ENCODE measurements at regions not wholly inside any gene's neighbourhood (a gene's known extent, or its start where the extent isn't known, plus 50 kb on each side); places are given as distances from the start of the nearest gene placed in this dataset.

GRCh38 chr18:51603111-51603510 lies 405.6 kb upstream of the MEX3C start:
- DNase-seq: no peak

- no peak for DNase-seq
Measured at GRCh38 chr18:51603551-51603950, 406.1 kb upstream of the MEX3C start.

DNA sequence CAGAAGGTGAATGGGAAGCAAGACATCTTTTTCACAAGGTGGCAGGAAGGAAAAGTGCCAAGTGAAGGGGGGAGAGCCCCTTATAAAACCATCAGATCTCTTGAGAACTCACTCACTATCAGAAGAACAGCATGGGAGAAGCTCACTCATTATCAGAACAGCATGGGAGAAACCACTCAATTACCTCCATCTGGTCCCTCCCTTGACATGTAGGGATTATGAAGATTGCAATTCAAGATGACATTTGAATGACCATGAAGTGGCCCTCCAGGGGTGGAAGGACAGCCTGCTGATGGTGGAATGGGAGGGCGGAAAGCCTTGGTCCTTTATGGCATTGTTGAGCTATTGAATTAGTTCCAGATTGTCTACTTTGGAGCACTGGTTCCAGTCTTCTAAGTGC lies 413.0 kb upstream of the MEX3C start:
- DNase-seq: no peak

- DNase-seq: no peak
Measured at GRCh38 chr18:51611326-51611725, 413.8 kb upstream of the MEX3C start.

DNA sequence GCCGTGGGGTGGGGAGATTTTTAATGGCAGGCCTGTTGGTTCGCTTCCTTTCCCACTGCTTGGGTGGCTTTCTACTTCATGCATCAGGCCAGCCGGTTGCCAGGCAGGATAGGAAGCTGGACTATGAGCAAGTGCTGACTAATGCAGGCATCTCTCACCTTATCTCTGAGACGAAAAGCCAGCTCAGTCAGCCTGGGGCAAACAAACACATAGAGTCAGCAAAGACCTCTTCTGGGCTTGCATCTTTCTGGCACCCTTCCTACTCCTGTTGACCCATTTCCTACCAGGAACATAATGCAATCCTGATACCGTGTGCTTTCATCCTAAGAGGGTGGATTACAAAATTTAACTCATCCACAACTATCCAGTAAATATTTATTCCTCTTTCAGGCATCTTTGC lies 416.6 kb upstream of the MEX3C start:
- DNase-seq: no peak

DNA sequence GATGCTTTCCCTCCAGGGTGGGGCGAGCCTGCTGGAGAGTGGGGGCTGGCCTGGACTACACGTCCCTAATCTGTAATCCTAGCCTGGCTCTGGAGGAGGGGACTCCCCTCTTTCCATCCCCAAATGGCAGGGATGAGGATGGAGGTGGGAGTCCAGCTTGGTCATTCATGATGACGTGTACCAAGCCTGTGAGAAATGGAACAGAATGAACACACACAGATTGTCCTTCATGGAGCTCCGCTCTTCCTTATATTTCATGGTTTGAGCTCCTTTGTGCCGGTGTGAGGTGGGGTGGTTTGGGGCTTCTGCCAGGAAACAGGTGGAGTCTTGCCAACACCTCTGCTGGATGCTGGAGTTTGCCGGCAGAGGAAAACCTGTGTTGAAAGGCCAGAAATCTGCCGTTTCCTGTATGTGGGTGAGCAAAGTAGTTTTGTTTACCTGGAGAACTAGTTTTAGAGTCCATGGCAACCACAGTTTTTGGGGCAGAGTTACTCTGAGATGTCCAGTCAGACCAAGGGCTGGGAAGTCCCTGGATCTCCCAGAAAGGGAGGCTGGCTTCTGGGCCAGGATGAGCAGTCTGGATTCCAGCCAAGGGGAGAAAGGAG lies 417.6 kb upstream of the MEX3C start:
- no peak for DNase-seq

DNA sequence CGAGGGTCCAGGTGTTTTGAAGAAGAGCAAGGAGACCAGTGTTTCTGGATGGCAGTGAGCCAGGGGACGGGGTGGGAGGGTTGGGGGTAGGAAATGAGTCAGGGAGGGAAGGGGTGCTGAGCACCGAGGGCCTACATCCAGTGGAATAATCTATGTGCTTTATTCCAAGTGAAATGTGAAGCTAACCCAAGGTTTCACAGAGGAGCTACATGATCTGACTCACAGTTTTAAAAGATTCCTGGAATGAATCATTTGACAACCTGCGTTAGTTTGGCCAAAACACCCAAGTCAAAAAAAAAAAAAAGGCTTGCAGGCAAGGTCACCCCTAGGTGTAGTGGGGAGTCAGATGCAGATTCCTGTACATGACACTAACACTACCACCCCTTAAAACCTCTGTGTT lies 419.7 kb upstream of the MEX3C start:
- no peak for DNase-seq

- no peak for DNase-seq
Measured at GRCh38 chr18:51617572-51618260, 420.2 kb upstream of the MEX3C start.

DNA sequence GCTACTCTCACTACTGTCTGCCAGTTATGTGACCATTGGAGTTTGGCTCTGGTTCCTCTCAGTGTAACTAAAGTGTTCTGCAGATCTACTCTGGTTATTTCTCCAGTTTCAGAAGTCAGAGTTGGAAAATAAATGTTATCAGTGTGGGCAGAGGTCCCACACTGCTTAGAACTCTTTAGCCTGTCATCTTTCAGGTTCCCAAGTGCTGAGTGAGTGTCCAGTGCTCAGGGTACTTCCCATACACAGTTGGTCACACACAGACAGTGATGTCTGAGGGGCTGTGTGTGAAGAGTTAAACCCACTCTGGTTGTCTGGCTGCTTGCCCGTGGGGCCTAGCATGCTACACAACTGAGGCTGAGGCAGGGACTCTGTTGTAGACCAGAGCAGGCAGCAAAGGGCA lies 421.8 kb upstream of the MEX3C start:
- no peak for DNase-seq

DNA sequence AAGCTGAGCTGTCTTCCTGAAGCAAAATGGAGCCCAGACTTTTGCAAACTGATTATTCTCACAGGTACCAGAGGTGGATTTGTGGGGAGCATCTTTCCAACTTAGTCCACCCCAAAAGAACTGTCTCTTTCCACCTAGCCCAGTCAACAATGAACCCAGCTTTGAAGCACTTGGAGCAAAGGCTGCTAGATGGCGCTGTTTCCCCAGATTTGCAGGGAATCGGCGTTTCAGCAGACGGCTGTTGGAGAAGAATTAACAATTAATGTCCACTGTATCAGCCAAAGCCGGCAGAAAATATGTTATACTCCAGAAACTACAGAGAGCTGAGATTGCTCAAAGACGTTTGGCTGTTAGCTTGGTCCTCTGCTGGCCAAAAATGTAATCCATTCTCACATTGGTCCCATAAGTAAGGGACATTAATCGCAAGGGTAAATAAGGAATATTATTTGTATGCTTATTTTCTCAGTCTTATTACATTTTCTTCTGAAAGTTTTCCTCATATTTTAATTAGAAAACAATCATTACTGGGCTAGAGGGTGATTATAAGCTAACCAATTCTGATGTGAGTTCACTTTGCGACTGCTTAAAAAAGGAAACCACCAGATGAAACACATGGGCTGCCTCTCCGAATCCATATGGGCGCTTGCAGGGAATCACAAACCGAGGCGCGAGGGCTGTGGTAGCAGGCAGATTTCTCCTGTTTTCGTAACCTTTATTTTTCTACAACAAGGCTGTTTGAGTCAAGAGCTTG lies 423.8 kb upstream of the MEX3C start:
- DNase-seq: peak; percentile 2

DNA sequence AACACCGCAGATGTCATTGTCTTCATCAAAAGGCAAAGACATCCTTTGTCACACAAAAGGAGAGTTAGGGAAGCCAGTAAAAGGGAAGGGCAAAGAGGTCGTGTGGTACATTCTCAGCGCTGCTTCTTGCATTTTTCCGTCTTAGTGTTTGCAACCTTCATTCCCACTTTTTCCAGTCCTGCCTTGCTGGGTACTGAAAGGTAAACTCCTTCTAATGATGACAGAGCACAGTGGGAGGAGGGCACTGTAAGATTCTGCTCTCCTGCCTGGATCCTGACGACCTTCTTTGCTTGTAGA lies 424.3 kb upstream of the MEX3C start:
- DNase-seq: no peak

DNA sequence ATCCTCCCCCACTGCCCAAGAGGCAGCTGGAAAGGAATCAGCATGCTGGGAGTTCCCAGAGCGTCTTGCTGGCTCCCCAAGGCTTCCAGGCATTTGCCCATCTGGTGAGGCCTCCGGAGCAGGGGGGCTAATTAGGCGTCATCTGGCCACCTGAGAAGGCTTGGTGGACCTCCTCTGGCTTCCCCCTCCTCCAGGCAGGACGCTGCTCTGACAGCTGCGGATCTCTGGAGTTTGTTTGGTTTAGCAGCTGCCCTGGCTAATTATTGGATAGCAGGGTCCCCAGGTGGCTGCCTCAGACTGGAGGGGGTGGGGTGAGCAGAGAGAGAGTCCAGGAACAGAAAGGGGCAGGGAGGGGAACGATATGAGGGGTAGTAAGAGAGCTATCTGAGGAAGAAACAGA lies 425.2 kb upstream of the MEX3C start:
- DNase-seq: no peak

- DNase-seq: no peak
Measured at GRCh38 chr18:51623653-51624052, 426.2 kb upstream of the MEX3C start.

DNA sequence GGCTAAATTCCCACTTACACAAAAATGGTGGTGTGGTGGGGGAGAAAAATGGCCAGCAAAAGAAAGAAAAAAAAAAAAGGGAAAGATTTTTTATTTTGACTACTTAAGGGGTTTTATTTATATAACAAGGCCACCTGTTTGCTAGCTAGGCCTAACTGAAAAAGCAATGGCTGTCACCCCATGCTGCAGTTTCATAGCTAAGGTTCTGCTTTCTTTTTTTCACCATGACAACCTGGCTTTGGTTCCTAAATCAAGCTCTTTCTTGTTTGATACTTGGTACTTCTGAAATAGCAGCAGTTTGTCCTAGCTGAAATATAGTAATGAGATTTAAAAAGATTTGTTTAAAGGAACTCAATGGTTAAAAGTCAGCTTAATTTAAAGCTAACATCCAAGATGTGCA lies 433.2 kb upstream of the MEX3C start:
- no peak for DNase-seq

GRCh38 chr18:51637881-51638280 lies 440.4 kb upstream of the MEX3C start:
- no peak for DNase-seq

- no peak for DNase-seq
Measured at GRCh38 chr18:51639541-51639940, 442.1 kb upstream of the MEX3C start.

GRCh38 chr18:51643483-51643882 lies 446.0 kb upstream of the MEX3C start:
- no peak for DNase-seq

GRCh38 chr18:51645607-51646006 lies 448.1 kb upstream of the MEX3C start:
- no peak for DNase-seq

GRCh38 chr18:51647346-51647745 lies 449.9 kb upstream of the MEX3C start:
- no peak for DNase-seq

DNA sequence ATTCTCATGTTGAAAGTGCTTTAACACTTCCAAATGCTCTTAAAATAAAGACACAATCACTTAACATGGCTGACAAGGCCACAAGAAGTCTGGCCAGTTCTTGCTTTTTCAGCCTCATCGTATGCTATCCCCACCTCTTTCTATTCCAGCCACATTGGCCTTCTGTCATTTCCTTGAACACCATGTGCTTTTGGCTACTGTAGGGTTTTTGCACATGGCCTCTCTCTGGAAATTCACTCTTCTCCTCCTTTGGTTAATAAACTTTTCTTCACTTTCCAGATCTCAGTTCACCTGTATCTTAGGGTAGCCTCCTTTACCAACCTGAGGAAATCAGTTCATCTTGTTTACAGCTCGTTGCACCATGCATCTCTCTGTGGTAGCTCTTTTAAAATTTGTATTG lies 450.5 kb upstream of the MEX3C start:
- no peak for DNase-seq

DNA sequence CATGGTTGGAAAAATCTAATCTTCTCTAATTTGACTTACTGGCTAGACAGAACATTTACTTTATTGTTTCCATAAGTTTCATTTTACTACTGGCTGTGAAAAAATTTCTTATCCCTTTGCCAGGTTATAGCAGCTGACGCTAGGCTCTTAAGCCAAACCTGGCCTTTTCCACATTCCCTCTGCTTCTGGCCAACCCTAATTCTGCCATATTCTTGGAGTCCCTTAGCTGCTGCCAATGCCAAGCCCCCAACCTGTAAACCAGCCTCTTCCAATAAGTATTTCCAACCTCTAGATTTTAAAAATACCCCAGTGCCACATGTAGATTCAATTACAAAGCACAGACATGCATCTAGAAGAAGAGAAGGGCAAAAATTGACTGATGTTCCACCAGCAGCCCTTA lies 452.3 kb upstream of the MEX3C start:
- no peak for DNase-seq

GRCh38 chr18:51651761-51652160 lies 454.3 kb upstream of the MEX3C start:
- DNase-seq: no peak

GRCh38 chr18:51653507-51654213 lies 456.2 kb upstream of the MEX3C start:
- DNase-seq: no peak
